AG09309 (cell line): ENCODE measurements at regions not wholly inside any gene's neighbourhood (a gene's known extent, or its start where the extent isn't known, plus 50 kb on each side); places are given as distances from the start of the nearest gene placed in this dataset.

Experiments used
- DNase-seq: peaks from one replicate; pipeline ENCODE4 v3.0.0-alpha.2; 2010; ENCODE audit warnings: low read depth
- H3K4me3 ChIP-seq: 2 replicates; pipeline ENCODE4 v1.5.1; 2011; ENCODE audit warnings: mild to moderate bottlenecking, low read depth, low read length, moderate library complexity; ENCODE audit not compliant: control insufficient read depth
- TF ChIP-seq, protein P1 (sequence below): IDR thresholded peaks from 2 replicates; pipeline ENCODE4 v1.5.1; 2011; ENCODE audit warnings: mild to moderate bottlenecking, low read depth, low read length, inconsistent platforms; ENCODE audit not compliant: insufficient read depth, control insufficient read depth; ENCODE audit errors: missing control alignments

DNA sequence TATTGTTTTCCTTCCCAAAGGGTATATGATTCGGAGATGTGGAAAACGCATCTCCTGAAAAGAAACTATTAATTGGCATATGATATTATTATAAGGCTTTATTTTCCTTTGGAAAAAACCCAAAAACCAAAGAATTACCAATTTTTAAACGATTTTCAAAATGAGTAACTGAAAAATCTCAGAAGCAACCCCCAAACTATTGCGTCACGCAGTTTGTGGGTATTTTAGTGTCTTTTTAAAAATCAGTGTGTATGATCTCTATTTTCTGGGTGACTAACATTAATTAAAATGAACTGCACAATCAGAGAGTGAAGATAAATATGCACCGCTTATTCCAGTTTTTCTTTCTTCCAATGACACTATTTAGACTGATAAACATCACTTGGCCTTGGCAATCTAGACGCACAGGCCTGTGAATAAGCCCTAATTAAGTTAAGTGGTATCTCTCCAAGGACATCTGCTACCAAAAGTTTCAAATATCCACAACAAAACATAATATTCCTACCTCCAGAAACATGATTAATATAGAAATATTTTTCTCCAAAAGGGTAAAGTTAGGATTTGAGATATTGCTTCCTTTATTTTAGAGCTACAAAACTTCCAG lies 511.5 kb upstream of the FAM241A start:
- H3K4me3 ChIP-seq: no peak overlapping the region
- TF ChIP-seq, protein P1, sequence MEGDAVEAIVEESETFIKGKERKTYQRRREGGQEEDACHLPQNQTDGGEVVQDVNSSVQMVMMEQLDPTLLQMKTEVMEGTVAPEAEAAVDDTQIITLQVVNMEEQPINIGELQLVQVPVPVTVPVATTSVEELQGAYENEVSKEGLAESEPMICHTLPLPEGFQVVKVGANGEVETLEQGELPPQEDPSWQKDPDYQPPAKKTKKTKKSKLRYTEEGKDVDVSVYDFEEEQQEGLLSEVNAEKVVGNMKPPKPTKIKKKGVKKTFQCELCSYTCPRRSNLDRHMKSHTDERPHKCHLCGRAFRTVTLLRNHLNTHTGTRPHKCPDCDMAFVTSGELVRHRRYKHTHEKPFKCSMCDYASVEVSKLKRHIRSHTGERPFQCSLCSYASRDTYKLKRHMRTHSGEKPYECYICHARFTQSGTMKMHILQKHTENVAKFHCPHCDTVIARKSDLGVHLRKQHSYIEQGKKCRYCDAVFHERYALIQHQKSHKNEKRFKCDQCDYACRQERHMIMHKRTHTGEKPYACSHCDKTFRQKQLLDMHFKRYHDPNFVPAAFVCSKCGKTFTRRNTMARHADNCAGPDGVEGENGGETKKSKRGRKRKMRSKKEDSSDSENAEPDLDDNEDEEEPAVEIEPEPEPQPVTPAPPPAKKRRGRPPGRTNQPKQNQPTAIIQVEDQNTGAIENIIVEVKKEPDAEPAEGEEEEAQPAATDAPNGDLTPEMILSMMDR: no peak
- DNase-seq: no peak

DNA sequence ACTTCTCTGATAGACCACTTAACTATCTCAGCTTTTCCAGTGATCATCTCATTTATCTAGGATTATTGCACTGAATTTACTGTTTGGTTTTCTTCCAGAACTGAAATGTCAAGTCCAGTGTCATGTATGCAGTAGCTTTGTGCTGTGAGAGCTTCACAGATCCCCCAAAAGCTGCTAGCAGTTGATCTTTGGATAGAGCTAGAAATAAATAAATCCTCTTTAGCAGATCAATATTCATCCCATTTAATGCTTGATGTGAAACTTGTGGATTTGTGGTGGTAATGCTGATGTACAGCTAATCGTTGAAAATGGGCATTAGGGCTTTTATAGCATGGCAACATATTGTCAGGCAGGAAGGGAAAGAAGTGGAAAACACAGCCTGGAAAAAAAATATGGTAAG lies 509.6 kb upstream of the FAM241A start:
- H3K4me3 ChIP-seq: no peak overlapping the region
- no peak for DNase-seq
- TF ChIP-seq, protein P1: no peak

DNA sequence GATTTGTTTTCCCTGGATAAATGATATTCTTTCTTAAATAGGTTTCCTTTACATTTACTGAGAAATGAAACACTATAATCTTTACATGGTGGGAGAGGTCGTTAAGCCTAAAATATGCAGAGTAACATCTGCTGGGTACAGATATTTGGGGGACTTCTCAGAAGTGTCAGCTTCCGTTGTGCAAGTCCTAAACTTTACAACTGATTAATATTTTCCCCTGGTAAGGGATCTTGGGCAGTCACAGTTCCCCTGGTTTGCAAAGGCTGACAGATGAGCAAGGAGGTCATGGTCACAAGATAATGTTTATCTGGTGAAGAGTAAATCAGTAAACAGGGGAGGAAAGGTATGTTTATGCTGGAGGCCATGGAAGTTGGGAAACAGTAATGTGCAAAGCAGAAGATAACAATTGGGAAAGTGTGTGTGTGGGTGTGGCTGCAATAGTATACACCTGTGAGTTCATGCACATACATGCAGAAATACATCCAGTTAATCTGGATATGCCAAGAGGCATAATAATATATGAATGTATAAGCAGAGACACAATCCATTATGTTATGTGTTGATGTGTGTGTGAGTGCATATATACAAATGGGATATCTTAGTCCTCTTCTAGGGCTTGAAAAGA lies 508.2 kb upstream of the FAM241A start:
- no peak overlapping the region for H3K4me3 ChIP-seq
- no peak for DNase-seq
- TF ChIP-seq, protein P1: no peak

DNA sequence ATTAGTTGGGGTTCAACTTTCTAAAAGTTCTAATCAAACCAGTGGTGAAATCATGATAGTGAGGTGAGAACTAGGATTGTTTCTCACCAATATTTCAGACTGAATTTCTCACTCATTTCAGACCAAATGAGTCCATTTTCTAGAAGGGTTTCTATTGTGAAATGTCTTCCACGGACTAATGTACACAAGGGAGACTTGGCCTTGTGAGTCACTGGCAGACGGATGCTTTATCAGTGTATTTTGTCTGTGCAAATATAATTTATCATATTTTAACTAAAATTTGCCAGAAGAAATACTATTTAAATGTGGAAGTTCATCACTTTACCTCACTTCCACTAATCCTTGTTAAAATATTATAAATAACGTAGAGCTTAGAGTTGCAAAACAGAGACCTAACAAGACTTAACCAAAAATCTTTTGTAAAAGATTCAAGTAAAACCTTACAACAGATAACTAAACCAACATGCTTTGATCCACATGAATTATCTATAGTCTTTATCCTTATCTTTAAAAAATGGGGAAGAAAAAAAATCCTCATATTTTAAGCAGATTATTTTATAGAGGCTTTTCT lies 506.0 kb upstream of the FAM241A start:
- H3K4me3 ChIP-seq: no peak overlapping the region
- DNase-seq: no peak
- TF ChIP-seq, protein P1: no peak

DNA sequence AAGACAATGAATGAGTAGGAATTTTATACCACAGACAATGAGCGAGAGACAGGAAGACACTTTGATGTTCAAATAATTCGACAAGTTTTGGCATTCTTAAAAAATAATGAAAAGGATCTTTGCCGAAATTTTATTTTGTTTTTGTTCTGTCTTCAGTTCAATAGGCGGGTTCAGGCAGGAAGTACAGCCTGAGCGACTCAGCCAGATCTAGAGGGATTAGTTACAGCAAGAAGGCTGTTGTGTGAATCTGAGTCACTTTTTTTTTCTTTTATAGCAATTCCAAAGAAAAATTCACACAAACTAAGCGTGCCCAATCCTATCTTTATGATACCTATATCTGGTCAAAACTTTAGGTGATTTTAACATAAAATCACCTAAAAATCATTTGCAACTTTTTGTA lies 505.4 kb upstream of the FAM241A start:
- peak; percentile 4 for DNase-seq
- no peak overlapping the region for H3K4me3 ChIP-seq
- TF ChIP-seq, protein P1: no peak

DNA sequence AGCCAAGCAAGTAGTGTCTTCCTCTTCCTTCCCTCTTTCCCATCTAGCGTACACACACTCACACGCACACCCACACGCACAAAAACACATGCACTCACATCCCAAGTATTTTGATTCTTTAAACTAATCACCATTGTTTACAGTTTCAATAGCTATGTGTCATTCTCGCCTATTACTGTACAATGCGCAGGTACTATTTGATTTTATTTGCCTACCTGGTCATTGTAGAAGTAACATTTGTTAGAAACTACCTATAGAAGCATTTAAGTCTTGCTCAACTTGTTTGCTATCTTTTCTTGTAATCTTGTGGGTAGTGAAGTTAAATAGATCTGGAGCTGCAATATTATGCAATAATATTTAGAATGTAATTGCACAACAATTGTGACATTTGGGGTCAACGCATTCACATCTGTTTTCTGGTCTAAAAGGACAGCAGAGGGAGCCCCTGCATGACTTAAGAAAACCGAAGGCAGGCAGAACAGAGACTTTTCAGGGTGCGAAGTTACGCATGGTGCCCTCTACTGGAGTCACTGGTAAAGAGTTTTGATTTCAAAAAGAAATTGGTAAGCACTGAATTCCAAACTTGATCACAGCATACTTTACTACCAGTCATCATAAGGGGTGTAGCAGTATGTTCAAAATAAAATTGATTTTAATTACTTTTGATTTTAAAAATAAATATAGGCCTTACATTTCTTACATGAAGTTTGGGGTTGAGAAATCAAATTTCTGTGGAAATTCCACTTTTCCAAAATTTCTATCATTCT lies 503.3 kb upstream of the FAM241A start:
- H3K4me3 ChIP-seq: no peak overlapping the region
- peak; percentile 80 for DNase-seq
- TF ChIP-seq, protein P1: peak; percentile 88
